ENCODE measurements at regions not wholly inside any gene's neighbourhood (a gene's known extent, or its start where the extent isn't known, plus 50 kb on each side); places are given as distances from the start of the nearest gene placed in this dataset.

DNA sequence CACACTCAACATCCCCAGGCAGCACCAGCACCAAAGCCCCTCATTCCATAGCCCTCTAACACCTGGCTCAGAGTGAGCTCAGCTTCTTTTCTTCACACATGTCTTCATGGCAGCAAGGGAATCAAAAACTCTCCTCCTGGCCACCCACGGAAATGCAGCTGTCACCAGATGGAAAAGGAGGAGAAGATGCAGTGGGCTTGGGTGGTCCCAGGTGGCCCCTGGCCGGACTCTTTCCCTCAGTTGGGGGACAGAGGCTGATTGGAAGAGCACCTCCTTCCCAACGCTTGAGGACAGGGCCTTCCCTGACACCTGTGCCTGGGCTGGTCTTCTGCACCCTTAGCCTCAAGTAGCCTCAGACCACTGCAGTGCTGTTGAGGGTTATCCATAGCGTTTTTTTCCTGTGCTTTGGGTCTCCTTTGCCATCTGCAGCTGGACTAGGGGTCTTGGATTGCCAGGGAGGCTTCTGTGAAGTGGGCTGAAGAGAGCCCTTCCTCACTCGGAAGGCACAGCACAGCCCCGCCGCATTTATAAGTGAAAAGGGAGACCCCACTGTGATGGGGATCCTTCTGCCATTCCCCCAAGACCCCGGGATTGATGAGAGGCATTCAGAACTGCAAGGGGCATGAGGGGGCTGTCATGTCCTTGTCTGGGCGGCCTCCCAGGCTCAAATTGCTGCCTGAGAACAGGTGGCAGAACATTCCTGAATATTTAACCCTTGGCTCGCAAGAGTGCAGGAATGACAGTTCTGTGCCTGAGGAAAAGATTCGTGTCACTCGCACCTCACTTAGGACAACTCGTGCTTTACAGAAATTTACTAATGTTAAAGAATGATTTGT is 200.0 kb downstream of the AUH start:
- TF ChIP-seq POLR2AphosphoS5 (IDR thresholded peaks at IDR 0.05; ENCODE audit: borderline replicate concordance, low read depth, low read length) (no peak), EZH2 (IDR thresholded peaks at IDR 0.05) (no peak), FOXP2 (optimal IDR thresholded peaks at IDR 0.05; ENCODE audit: control extremely low read depth, extremely low read length, insufficient read depth) (no peak)
